NCI-H524 (cell line): ENCODE measurements at regions not wholly inside any gene's neighbourhood (a gene's known extent, or its start where the extent isn't known, plus 50 kb on each side); places are given as distances from the start of the nearest gene placed in this dataset.
"Not testable (repeated sequence)": the region's sequence is repeated elsewhere in the genome, so short reads cannot be mapped to it uniquely, and the experiment has no call there.

Experiments
- DNase-seq, 2 experiments: peaks; one replicate each; lab custom pipeline; 2025; lab: John Stamatoyannopoulos, UW

DNA sequence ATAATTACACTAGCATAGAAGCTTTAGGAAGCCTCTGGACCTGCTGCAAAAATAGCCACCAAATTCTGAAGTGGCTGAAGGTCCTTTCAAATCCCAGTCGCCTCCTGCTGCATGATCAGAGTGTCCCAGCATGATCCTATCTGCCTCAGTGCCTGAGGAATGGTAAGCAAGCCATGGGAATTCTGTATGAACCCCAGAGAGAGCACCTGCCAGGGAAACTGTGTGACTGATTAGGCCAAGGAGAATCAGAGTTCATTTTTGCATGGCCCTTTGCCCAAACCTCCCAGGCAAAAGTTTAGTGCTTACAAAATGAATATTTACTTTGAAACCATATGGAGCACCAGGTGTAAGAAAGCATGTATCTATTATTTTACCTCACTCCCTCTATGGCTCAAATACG, 221.4 kb downstream of the ARL4C start:
- peak in 1 of 2 experiments; percentile 29 for DNase-seq

DNA sequence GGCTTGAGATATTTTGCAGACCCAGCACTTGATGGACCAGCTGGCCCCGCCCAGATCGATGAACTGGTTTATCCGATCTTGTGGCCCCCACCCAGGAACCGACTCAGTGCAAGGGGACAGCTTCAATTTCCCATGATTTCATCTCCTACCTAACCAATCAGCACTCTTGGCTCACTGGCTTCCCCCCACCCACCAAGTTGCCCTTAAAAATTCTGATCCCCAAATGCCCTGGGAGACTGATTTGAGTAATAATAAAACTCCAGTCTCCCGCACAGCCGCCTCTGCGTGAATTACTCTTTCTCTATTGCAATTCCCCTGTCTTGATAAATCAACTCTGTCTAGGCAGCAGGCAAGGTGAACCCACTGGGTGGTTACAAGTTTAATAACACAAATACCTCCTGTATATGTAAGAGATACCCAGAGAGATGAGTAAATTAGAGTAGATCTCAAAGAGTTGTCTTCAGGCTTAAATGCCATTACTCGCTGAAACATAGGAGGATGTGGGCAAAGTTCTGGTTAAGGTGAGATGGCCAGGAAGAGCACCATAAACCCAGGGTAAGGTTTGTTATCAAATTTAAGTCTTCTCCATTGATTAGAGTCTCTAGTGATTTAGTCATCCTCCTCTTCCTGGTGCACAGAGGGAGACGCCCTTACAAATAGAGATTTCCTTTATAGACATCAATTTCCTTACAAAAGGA, 222.8 kb downstream of the ARL4C start:
- no peak for DNase-seq

GRCh38 chr2:234272069-234272850, 221.8 kb downstream of the SPP2 start:
- no peak for DNase-seq

DNA sequence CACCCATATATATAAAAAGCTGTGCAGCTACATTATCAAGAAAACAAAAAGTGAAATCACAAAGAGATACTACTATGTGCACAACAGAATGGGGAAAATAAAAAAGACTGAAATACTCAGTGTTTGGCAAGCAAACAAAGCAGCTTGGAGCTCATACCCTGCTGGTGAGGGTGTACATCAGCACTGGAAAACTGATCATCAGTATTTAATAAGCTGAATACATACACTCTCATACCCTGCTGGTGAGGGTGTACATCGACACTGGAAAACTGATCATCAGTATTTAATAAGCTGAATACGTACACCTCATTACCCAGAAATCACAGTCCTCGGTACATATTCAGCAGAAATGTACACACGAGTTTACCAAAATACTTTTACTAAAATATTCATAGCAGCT, 220.8 kb downstream of the SPP2 start:
- DNase-seq = no peak

DNA sequence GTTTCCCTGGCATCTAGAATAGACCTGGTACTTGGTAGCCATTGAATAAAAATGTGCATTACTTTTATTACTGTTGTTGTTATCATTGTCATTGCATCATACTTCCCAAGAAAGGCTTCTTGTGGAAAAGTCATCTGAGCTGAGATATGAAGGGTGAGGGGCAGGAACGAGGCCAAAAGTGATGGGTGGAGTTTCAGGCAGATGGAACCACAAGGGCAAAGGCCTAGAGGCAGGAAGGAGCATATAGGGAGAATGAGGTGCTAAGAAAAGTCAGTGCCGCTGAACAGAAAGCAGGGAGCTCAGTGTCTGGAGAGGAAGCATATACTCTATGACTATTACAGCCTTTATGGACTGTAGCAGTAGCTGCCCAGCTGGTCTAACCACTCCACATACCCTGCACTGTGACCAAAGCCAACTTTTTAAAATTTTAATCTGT, 219.3 kb downstream of the SPP2 start:
- DNase-seq = no peak

DNA sequence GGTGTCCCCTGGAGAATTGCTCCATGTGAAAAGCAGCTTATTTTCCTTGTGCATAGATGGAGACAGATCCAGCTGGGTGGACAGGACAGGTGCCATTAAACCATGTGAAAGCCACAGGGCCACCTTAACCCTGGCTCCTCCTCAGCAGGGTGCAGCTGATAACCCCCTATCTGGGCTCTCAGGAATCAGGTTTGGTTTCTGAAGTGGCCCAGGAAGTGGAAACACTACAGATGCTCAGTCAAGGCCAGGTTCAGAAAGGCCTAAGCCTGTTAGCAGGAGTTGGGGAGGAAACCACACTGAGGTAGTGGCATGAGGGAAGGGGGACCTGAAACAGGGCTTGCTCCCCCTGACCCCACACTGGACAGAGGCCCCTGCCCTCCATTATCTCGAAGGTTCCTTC, 217.0 kb downstream of the SPP2 start:
- DNase-seq = peak in 1 of 2 experiments; percentile 7

DNA sequence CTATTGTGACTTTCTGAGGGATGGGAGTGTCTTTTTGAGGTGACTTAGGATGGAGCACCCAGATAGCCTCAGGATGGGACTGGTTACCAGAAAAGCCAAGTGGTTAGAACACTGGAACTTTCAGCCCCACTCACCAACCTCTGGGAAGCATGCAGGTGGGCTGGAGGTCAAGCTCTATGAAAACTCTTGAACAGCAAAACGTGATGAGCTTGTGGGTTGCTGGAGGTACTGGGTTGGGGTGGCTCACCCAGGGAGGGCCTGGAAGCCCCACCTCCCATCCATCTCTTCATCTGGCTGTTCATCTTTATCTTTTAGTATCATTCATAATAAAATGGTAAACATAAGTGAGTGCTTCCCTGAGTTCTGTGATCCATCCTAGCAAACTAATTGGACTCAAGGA, 216.4 kb downstream of the SPP2 start:
- DNase-seq = no peak

- DNase-seq = no peak
These were observed 214.7 kb downstream of the SPP2 start for GRCh38 chr2:234265206-234265605.

GRCh38 chr2:234261736-234262135, 211.2 kb downstream of the SPP2 start:
- DNase-seq = no peak

DNA sequence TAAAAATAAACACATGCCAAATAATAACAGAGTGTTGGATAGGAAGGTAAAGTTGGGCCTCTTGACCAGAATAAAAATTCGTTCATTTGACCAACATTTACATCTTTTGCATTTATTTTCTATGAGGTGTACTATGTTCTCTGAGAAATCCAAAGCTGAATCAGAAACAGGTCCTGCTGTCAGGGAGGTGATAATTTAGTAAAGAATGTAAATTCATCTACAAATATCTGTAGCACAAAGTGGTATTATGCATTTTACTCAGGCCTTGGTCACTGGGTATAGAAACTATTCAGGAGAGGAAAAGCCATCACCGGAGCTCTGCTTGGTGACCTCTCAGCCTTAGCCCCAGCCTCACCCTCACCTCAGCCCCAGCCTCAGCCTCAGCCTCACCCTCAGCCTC, 208.9 kb downstream of the SPP2 start:
- DNase-seq = no peak

GRCh38 chr2:234258562-234259141, 208.2 kb downstream of the SPP2 start:
- DNase-seq = no peak

DNA sequence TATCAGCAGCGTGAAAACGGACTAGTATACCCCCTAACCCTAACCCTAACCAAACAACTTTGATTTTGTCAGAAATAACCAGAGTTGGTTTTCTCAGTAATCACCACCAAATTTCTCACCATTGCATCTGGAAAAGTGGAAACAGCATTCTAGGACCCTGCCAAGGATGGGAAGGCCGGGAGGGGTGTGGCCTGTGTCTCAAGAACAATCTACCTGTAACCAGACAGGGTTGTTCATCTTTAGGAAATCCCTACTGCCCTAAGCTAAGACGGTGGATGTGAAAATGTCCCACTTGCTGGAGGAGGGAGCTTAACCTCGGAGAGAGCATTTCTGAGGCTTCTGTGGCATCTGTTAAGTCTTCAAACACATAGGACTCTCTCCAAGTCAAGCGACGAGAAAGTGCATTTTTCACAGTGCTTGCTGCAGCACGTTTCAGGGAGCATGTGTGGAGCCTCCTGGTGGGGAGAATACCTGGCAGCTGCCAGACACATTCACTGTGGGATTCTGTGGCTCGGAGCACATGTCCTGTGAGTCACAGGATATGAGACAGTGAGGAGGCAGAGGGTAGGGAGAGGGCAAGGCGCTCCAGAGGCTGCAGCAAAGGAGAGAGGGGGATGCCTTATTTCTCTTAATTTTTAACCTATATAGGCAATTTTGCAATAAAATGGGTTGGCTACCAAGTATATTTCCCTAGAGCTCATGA, 207.5 kb downstream of the SPP2 start:
- peak in 1 of 2 experiments; percentile 76 for DNase-seq

DNA sequence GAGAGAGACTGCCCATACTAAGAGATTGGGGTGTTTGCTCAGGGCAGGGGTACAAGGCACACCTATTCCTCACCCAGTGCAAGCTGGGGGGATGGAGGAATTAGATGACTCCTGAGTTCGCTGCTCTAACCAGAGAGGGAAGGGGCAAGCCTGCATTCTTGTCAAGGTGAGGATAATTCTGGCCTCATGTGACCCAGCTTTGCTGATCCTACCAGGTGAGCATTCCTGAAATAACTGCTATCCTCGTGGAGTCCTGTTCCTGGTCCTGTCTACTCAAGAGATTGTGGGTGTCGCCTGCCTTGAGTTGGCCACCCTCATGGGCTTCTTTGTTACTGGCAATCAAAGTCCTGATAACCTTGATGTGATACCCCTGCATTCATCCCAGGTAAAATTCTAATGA, 206.0 kb downstream of the SPP2 start:
- DNase-seq = no peak

- no peak for DNase-seq
These were observed 204.4 kb downstream of the SPP2 start for GRCh38 chr2:234254783-234255521.

DNA sequence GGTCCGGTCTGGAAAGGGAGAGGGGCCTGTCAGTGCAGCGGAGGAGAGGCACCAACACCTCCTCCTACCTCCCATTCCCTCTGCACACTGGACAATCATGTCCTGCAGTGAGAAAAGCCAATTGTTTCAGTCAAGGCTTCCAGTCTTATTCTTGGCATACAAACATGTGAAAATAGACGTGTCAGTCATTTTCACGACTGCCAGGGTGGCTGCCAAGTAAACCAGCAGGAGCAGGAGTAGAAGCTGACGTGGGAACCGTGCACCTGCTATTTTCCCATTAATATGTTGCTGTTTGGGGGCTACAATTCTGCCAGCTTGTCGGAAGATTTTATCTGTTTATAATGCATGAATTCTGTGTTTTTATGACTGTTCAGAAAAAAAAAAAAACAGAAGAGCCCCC, 202.3 kb downstream of the SPP2 start:
- DNase-seq = no peak

- no peak for DNase-seq
These were observed 201.1 kb downstream of the SPP2 start for GRCh38 chr2:234251326-234252271.

GRCh38 chr2:234250926-234251325, 200.4 kb downstream of the SPP2 start:
- DNase-seq = no peak

- no peak for DNase-seq
These were observed 199.4 kb downstream of the SPP2 start for GRCh38 chr2:234249873-234250272.

DNA sequence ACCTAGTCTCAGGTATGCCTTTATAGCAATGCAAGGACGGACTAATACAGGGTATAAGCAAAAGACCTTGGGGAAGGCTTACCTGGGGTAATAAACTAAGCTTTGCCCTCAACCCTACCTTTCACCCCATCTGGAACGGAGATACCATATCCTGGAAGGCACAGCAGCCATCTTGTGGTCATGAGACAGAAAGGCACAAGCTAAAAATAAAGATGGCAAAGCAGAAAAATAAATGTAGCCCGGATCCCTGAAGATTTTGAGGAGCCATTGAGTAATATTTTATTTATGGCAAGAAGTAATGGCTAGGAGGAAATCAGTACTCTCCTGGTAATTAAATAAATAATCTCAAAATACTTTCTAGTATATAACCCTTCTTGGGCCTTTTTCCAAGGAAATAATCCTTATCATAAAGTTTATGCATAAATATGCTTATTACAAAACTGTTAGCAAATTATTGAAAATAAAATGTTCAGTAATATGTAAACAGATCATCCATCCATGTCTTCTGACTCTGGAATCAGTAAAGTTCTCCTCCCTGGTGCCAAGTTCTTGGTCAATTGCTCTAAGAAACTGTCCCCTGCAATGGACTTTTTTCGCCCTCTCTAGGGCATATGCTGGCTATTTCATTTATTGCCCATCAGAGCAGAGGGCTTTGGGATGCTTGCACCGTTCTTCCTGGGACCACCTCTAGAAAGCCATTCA, 198.7 kb downstream of the SPP2 start:
- DNase-seq = no peak

- DNase-seq = not testable (repeated sequence)
These were observed 197.8 kb downstream of the SPP2 start for GRCh38 chr2:234248213-234248710.
